Neural cell (in vitro differentiated cells): ENCODE measurements at regions not wholly inside any gene's neighbourhood (a gene's known extent, or its start where the extent isn't known, plus 50 kb on each side); places are given as distances from the start of the nearest gene placed in this dataset.

Source experiments
- H2AFZ ChIP-seq: fragments of 200-600, 300-800 bp; sonication (generic), shearing (Covaris generic); 2 replicates; pipeline ENCODE4 v1.6.0; 2014; ENCODE audit warnings: low read depth, mild to moderate bottlenecking, antibody characterized with exemption, low read length, moderate library complexity
- H3F3A ChIP-seq: fragments of 200-600 bp; shearing (Covaris generic); 2 replicates; pipeline ENCODE4 v1.6.1; 2016; ENCODE audit warnings: mild to moderate bottlenecking, moderate library complexity, mixed read lengths, antibody characterized with exemption, low read length; ENCODE audit not compliant: insufficient read depth, poor library complexity, severe bottlenecking
- H3K27ac ChIP-seq: fragments of 200-600, 300-800 bp; sonication (generic), shearing (Covaris generic); 2 replicates; pipeline ENCODE4 v1.5.1; 2014; ENCODE audit warnings: mild to moderate bottlenecking, low read length, moderate library complexity
- H3K27me3 ChIP-seq: fragments of 300-800, 200-600 bp; sonication (generic), shearing (Covaris generic); 2 replicates; pipeline ENCODE4 v1.6.0; 2014; ENCODE audit warnings: mild to moderate bottlenecking, low read depth, low read length, moderate library complexity; ENCODE audit not compliant: insufficient read depth
- H3K36me3 ChIP-seq: fragments of 300-800, 200-600 bp; sonication (generic), shearing (Covaris generic); 2 replicates; pipeline ENCODE4 v1.5.1; 2014; ENCODE audit warnings: mild to moderate bottlenecking, antibody characterized with exemption, low read length, moderate library complexity; ENCODE audit not compliant: insufficient read depth
- H3K4me2 ChIP-seq: fragments of 300-800, 200-600 bp; sonication (generic), shearing (Covaris generic); 2 replicates; pipeline ENCODE4 v1.6.0; 2014; ENCODE audit warnings: mild to moderate bottlenecking, low read length
- H3K4me3 ChIP-seq: fragments of 300-800, 200-600 bp; sonication (generic), shearing (Covaris generic); 2 replicates; pipeline ENCODE4 v1.5.1; 2014; ENCODE audit warnings: mild to moderate bottlenecking, low read length, moderate library complexity
- H3K79me2 ChIP-seq: fragments of 200-600 bp; shearing (Covaris generic); replicated peaks from 2 replicates; pipeline ENCODE4 v1.6.0; 2014; ENCODE audit warnings: mild to moderate bottlenecking, low read length, moderate library complexity; ENCODE audit not compliant: insufficient read depth
- H3K9ac ChIP-seq: fragments of 300-800, 200-600 bp; sonication (generic), shearing (Covaris generic); 2 replicates; pipeline ENCODE4 v1.6.1; 2016; ENCODE audit warnings: mild to moderate bottlenecking, low read length, mixed read lengths
- H3K9me2 ChIP-seq: fragments of 200-600 bp; shearing (Covaris generic); 2 replicates; pipeline ENCODE4 v1.6.1; 2016; ENCODE audit warnings: mild to moderate bottlenecking, low read length, mixed read lengths; ENCODE audit not compliant: insufficient read depth
- H3K9me3 ChIP-seq: fragments of 200-600, 300-800 bp; sonication (generic), shearing (Covaris generic); 2 replicates; pipeline ENCODE4 v1.6.1; 2016; ENCODE audit warnings: mild to moderate bottlenecking, mixed run types, low read length, moderate library complexity, mixed read lengths
- H4K20me1 ChIP-seq: fragments of 200-600 bp; shearing (Covaris generic); 2 replicates; pipeline ENCODE4 v1.6.1; 2016; ENCODE audit warnings: mild to moderate bottlenecking, mixed run types; ENCODE audit not compliant: insufficient read depth
- EP300 ChIP-seq: fragments of 450-650 bp; conservative IDR thresholded peaks from 2 replicates; pipeline ENCODE4 v1.6.1; 2014; ENCODE audit warnings: antibody characterized with exemption, mild to moderate bottlenecking, moderate library complexity; ENCODE audit not compliant: poor library complexity, severe bottlenecking
- EZH2 ChIP-seq: fragments of 200-600, 300-800 bp; shearing (Covaris generic), sonication (generic); IDR thresholded peaks from 2 replicates; pipeline ENCODE4 v1.6.1; 2014; ENCODE audit warnings: antibody characterized with exemption, low read length, borderline replicate concordance, mild to moderate bottlenecking; ENCODE audit not compliant: insufficient read depth, poor library complexity, severe bottlenecking
- MXI1 ChIP-seq: fragments of 450-650 bp; conservative IDR thresholded peaks from 2 replicates; pipeline ENCODE4 v1.6.1; 2014; ENCODE audit warnings: antibody characterized with exemption, mild to moderate bottlenecking; ENCODE audit not compliant: poor library complexity, severe bottlenecking
- POLR2AphosphoS5 ChIP-seq: IDR thresholded peaks from 2 replicates; pipeline ENCODE4 v1.6.1; 2012
- RAD21 ChIP-seq: fragments of 450-650 bp; conservative IDR thresholded peaks from 2 replicates; pipeline ENCODE4 v1.6.1; 2014; ENCODE audit warnings: antibody characterized with exemption, mild to moderate bottlenecking, moderate library complexity
- SMC3 ChIP-seq: fragments of 450-650 bp; conservative IDR thresholded peaks from 2 replicates; pipeline ENCODE4 v1.6.1; 2014; ENCODE audit warnings: antibody characterized with exemption, mild to moderate bottlenecking, moderate library complexity; ENCODE audit not compliant: poor library complexity
- TAF1 ChIP-seq: IDR thresholded peaks from 2 replicates; pipeline ENCODE4 v1.6.1; 2012; ENCODE audit warnings: low read depth
- TF ChIP-seq, protein P1 (sequence below): IDR thresholded peaks from 2 replicates; pipeline ENCODE4 v1.6.1; 2012; ENCODE audit warnings: borderline replicate concordance
- TF ChIP-seq, protein P2 (sequence below): fragments of 450-650 bp; IDR thresholded peaks from 2 replicates; pipeline ENCODE4 v1.5.1; 2014; ENCODE audit warnings: antibody characterized with exemption, mild to moderate bottlenecking, moderate library complexity; ENCODE audit not compliant: poor library complexity, severe bottlenecking

DNA sequence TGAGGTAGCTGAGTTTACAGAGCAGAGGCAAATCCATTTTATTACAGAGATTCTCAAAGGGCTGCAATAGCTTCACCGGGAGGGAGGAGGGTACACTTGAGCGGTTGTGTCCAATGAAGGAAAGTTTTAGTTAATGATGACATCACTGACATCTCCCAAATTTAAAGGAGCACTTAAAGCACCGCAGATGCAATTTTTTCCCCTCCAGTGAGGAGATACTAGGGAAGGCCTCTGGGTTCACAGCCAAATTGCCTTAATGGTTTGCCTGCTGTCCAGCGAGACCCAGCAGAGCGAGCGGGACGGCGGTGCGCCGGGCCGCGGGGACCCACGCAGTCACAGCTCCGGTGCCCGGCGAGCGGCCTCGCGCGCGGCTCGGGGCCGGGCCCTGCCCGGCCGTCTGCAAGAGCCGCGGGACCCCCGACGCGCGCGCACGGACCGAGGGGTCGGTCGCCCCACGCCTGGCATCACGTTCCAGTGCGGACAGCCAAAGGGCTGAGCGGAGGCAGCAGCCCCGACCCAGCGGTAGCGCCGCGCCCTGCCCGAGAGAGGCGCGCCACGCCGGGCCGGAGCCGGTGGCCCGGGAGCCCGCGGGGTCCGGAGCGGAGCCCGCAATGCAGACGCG lies 160.5 kb upstream of the CHRNA7 start:
- H2AFZ ChIP-seq, result no peak overlapping the region
- TF ChIP-seq MXI1 (peak; percentile 18), SMC3 (peak; percentile 11), TAF1 (no peak)
- no peaks in the 10 kb centered on the region for H3K36me3 ChIP-seq
- H4K20me1 ChIP-seq, result no peaks in the 10 kb centered on the region
- H3K9ac ChIP-seq, result peak overlapping the region; percentile 66
- no peaks in the 10 kb centered on the region for H3K27me3 ChIP-seq
- no peaks in the 10 kb centered on the region for H3K9me2 ChIP-seq
- H3K79me2 ChIP-seq, result no peaks in the 10 kb centered on the region
- peak overlapping the region; percentile 73 for H3K4me3 ChIP-seq
- H3K27ac ChIP-seq, result no peak overlapping the region
- H3K4me2 ChIP-seq, result peak overlapping the region; percentile 87
- no peaks in the 10 kb centered on the region for H3K9me3 ChIP-seq
- no peaks in the 10 kb centered on the region for H3F3A ChIP-seq

DNA sequence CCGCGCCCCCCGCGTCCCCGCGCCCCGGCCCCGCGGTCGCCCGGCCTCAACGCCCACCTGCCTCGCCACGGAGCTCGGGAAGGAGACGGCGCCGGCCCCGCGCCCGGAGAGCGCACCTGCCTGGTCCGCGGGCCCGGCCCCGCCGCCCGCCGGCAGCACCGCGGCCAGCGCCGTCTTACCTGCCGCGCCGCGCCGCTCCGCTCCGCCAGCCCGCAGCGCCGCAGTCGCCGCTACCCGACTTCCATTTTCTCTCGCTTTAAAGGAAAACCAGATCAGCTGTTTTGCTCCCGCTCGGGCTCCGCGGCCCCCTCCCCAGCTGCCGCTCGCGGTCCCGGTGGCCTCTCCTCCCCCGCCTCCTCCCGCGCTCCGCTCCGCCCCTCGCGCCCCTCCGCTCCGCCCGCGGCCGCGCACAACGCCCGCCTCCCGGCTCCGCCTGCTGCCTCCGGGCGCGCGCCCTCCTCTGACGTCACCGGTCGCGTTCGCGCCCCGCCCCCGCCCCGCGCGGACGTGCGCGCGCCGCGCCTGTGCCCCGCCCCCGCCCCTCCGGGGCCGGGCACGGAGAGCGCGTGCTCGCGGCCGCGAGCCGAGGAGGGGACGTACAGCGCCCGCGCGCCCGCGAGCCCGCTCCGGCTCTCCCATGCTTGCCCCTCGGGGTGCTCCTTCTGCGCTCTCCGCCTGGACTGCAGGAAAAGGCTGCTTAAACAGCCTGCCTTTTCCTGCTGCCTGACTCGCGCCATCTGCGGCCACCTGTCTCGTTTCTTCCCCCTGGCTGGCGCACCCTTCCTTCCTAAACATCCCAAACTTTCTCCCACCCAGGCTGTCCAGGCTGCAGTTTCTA lies 159.8 kb upstream of the CHRNA7 start, which contains the start of gene OTUD7A:
TSS of gene OTUD7A (minus strand) at position 346 of the 838 bp plus-strand sequence.
- Histone ChIP-seq H4K20me1 (no peaks in the 10 kb centered on the region), H3F3A (no peaks in the 10 kb centered on the region), H3K4me3 (peak within 1 kb of the TSS; percentile 77), H3K9me3 (no peaks in the 10 kb centered on the region), H3K9ac (peak within 1 kb of the TSS; percentile 66), H3K27ac (peak within 1 kb of the TSS; percentile 39), H3K9me2 (no peaks in the 10 kb centered on the region), H3K36me3 (no peaks in the 10 kb centered on the region), H2AFZ (peak within 1 kb of the TSS; percentile 79), H3K27me3 (no peaks in the 10 kb centered on the region), H3K4me2 (peak within 1 kb of the TSS; percentile 87), H3K79me2 (no peaks in the 10 kb centered on the region)
- TF ChIP-seq RAD21, result no peak
- TF ChIP-seq SMC3, result peak; percentile 23
- TF ChIP-seq, protein P1, sequence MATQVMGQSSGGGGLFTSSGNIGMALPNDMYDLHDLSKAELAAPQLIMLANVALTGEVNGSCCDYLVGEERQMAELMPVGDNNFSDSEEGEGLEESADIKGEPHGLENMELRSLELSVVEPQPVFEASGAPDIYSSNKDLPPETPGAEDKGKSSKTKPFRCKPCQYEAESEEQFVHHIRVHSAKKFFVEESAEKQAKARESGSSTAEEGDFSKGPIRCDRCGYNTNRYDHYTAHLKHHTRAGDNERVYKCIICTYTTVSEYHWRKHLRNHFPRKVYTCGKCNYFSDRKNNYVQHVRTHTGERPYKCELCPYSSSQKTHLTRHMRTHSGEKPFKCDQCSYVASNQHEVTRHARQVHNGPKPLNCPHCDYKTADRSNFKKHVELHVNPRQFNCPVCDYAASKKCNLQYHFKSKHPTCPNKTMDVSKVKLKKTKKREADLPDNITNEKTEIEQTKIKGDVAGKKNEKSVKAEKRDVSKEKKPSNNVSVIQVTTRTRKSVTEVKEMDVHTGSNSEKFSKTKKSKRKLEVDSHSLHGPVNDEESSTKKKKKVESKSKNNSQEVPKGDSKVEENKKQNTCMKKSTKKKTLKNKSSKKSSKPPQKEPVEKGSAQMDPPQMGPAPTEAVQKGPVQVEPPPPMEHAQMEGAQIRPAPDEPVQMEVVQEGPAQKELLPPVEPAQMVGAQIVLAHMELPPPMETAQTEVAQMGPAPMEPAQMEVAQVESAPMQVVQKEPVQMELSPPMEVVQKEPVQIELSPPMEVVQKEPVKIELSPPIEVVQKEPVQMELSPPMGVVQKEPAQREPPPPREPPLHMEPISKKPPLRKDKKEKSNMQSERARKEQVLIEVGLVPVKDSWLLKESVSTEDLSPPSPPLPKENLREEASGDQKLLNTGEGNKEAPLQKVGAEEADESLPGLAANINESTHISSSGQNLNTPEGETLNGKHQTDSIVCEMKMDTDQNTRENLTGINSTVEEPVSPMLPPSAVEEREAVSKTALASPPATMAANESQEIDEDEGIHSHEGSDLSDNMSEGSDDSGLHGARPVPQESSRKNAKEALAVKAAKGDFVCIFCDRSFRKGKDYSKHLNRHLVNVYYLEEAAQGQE, result peak; percentile 23
- no peak for TF ChIP-seq EZH2
- no peak for TF ChIP-seq EP300
- peak; percentile 52 for TF ChIP-seq MXI1
- TF ChIP-seq, protein P2, sequence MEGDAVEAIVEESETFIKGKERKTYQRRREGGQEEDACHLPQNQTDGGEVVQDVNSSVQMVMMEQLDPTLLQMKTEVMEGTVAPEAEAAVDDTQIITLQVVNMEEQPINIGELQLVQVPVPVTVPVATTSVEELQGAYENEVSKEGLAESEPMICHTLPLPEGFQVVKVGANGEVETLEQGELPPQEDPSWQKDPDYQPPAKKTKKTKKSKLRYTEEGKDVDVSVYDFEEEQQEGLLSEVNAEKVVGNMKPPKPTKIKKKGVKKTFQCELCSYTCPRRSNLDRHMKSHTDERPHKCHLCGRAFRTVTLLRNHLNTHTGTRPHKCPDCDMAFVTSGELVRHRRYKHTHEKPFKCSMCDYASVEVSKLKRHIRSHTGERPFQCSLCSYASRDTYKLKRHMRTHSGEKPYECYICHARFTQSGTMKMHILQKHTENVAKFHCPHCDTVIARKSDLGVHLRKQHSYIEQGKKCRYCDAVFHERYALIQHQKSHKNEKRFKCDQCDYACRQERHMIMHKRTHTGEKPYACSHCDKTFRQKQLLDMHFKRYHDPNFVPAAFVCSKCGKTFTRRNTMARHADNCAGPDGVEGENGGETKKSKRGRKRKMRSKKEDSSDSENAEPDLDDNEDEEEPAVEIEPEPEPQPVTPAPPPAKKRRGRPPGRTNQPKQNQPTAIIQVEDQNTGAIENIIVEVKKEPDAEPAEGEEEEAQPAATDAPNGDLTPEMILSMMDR, result peak; percentile 27
- TF ChIP-seq POLR2AphosphoS5, result peak; percentile 72
- TF ChIP-seq TAF1, result no peak
